Prostate gland (tissue), 2 donors: ENCODE measurements at regions not wholly inside any gene's neighbourhood (a gene's known extent, or its start where the extent isn't known, plus 50 kb on each side); places are given as distances from the start of the nearest gene placed in this dataset.

Experiments
- POLR2A ChIP-seq: fragments of 450-650 bp; IDR thresholded peaks from one replicate; pipeline ENCODE4 v1.6.1; 2016; ENCODE audit warnings: antibody characterized with exemption, mild to moderate bottlenecking
- POLR2AphosphoS5 ChIP-seq: sonication (generic); formaldehyde crosslinking; IDR thresholded peaks from one replicate; pipeline ENCODE4 v1.6.1; 2017; ENCODE audit warnings: antibody characterized with exemption
- TF ChIP-seq, protein P1 (sequence below), 4 experiments: fragments of 200-600 bp in 2 of 4; fragments of 450-650 bp in 2 of 4; sonication (generic) in 2 of 4; IDR thresholded peaks; 1 replicate in 3 of 4; 2 replicates in 1 of 4; pipeline ENCODE4 v1.5.1; 2016 to 2019; ENCODE audit warnings: antibody characterized with exemption in 4 of 4, mild to moderate bottlenecking in 2 of 4, moderate library complexity in 2 of 4

DNA sequence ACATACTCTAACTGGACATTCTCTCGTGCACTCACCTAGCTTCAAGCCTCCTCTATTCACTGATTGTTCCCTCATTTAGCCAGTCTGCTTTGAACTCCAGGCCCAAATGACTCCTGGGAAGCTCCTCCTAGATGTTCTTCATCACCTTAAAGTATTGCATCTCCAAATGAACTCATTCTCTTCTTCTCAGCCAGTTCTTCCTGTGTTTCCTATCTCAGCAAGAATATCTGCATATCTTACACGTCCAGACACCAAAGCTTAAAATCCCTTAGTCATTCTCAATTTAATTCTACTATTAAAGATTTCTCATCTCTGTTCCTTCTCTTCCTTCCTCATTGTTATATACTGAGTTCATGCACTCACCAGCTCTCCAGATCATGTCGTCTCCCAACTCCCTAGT, 118.6 kb upstream of the DAB2 start:
- TF ChIP-seq, protein P1, sequence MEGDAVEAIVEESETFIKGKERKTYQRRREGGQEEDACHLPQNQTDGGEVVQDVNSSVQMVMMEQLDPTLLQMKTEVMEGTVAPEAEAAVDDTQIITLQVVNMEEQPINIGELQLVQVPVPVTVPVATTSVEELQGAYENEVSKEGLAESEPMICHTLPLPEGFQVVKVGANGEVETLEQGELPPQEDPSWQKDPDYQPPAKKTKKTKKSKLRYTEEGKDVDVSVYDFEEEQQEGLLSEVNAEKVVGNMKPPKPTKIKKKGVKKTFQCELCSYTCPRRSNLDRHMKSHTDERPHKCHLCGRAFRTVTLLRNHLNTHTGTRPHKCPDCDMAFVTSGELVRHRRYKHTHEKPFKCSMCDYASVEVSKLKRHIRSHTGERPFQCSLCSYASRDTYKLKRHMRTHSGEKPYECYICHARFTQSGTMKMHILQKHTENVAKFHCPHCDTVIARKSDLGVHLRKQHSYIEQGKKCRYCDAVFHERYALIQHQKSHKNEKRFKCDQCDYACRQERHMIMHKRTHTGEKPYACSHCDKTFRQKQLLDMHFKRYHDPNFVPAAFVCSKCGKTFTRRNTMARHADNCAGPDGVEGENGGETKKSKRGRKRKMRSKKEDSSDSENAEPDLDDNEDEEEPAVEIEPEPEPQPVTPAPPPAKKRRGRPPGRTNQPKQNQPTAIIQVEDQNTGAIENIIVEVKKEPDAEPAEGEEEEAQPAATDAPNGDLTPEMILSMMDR (IDR thresholded peaks at IDR 0.05): no peak
- no peak for TF ChIP-seq POLR2A
- TF ChIP-seq POLR2AphosphoS5: no peak
